Suprapubic skin (tissue), 4 donors: ENCODE measurements at regions not wholly inside any gene's neighbourhood (a gene's known extent, or its start where the extent isn't known, plus 50 kb on each side); places are given as distances from the start of the nearest gene placed in this dataset.

Experiments used
- EP300 ChIP-seq: sonication (generic); formaldehyde crosslinking; IDR thresholded peaks from one replicate; pipeline ENCODE4 v1.6.1; 2017; ENCODE audit warnings: antibody characterized with exemption
- POLR2A ChIP-seq, 2 donors: fragments of 450-650 bp; IDR thresholded peaks; one replicate each; pipeline ENCODE4 v1.6.1; 2017; ENCODE audit warnings: antibody characterized with exemption in 2 of 2, mild to moderate bottlenecking in 2 of 2, moderate library complexity in 2 of 2
- POLR2AphosphoS5 ChIP-seq, 3 donors: sonication (generic); formaldehyde crosslinking; IDR thresholded peaks; one replicate each; pipeline ENCODE4 v1.6.1; 2017; ENCODE audit warnings: antibody characterized with exemption in 3 of 3
- TF ChIP-seq, protein P1 (sequence below), 2 donors: fragments of 200-600 bp in 1 of 2; fragments of 450-650 bp in 1 of 2; sonication (generic) in 1 of 2; IDR thresholded peaks; one replicate each; pipeline ENCODE4 v1.5.1; 2016 to 2019; ENCODE audit warnings: antibody characterized with exemption in 2 of 2, mild to moderate bottlenecking in 1 of 2, moderate library complexity in 1 of 2

DNA sequence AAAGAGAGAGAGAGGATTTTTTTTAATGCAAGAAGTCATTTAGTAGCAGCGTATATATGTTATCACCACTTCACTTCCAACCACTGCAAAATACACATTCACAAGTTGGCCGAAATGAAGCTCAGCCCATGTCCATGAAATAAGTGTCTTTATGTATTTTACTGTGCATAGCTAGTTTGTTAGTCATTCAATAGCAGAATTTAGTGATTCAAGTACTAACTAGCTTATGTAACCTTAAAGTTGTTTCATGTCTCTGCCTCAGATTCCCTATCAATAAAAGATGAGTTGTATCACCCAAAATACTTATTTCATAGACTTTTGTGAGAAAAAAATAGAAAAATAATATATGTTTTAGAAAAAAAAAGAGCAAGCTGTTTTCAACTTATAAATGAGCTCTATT is 153.7 kb upstream of the PRDM1 start:
- no peak for TF ChIP-seq POLR2AphosphoS5 (IDR thresholded peaks at IDR 0.05)
- TF ChIP-seq POLR2A (IDR thresholded peaks at IDR 0.05), result no peak
- TF ChIP-seq, protein P1, sequence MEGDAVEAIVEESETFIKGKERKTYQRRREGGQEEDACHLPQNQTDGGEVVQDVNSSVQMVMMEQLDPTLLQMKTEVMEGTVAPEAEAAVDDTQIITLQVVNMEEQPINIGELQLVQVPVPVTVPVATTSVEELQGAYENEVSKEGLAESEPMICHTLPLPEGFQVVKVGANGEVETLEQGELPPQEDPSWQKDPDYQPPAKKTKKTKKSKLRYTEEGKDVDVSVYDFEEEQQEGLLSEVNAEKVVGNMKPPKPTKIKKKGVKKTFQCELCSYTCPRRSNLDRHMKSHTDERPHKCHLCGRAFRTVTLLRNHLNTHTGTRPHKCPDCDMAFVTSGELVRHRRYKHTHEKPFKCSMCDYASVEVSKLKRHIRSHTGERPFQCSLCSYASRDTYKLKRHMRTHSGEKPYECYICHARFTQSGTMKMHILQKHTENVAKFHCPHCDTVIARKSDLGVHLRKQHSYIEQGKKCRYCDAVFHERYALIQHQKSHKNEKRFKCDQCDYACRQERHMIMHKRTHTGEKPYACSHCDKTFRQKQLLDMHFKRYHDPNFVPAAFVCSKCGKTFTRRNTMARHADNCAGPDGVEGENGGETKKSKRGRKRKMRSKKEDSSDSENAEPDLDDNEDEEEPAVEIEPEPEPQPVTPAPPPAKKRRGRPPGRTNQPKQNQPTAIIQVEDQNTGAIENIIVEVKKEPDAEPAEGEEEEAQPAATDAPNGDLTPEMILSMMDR (IDR thresholded peaks at IDR 0.05), result no peak
- no peak for TF ChIP-seq EP300
